ENCODE measurements at regions not wholly inside any gene's neighbourhood (a gene's known extent, or its start where the extent isn't known, plus 50 kb on each side); places are given as distances from the start of the nearest gene placed in this dataset.
A peak's percentile ranks its signal among the peaks of the same experiment; 100 is the strongest.

- no peaks in the 10 kb centered on the region for H3K36me3 ChIP-seq (replicated peaks in 1 of 2; ENCODE audit: control insufficient read depth in 1 of 2, insufficient read depth in 2 of 2, low read length in 1 of 2)
- WGBS (ENCODE audit: low lambda C conversion rate) = 24% methylated on average over 1 of the region's 1 CpG
These were observed 546.5 kb upstream of the ANO5 start for GRCh38 chr11:21646351-21646750.

GRCh38 chr11:21650961-21651360 lies 541.9 kb upstream of the ANO5 start:
- Histone ChIP-seq H3K79me2 (ENCODE audit: insufficient read depth) (no peaks in the 10 kb centered on the region), H4K20me1 (ENCODE audit: insufficient read depth) (no peaks in the 10 kb centered on the region), H3K9me2 (no peaks in the 10 kb centered on the region), H3K27ac (ENCODE audit: low read depth in 2 of 2, low read length in 1 of 2) (no peak overlapping the region), H3K9me3 (no peaks in the 10 kb centered on the region), H3F3A (replicated peaks; ENCODE audit: insufficient read depth) (no peaks in the 10 kb centered on the region), H3K9ac (no peak overlapping the region), H3K4me3 (ENCODE audit: low read depth in 2 of 2, low read length in 1 of 2) (no peak overlapping the region), H3K4me1 (ENCODE audit: control insufficient read depth in 1 of 2, insufficient read depth in 2 of 2, low read depth in 1 of 2, low read length in 1 of 2) (peaks cover 0 to 4% of the 10 kb centered on the region in 2 experiments; a peak in 2 of 4 replicates), H2AFZ (ENCODE audit: low read depth) (no peak overlapping the region), H3K36me3 (replicated peaks in 1 of 2; ENCODE audit: control insufficient read depth in 1 of 2, insufficient read depth in 2 of 2, low read length in 1 of 2) (no peaks in the 10 kb centered on the region), H3K4me2 (no peak overlapping the region), H3K27me3 (ENCODE audit: insufficient read depth) (no peaks in the 10 kb centered on the region)
- ChIA-PET POLR2A (no interaction called here), CTCF (no interaction called here)
- WGBS (ENCODE audit: low lambda C conversion rate) = 15% methylated on average over 1 of the region's 1 CpG
- no peak for DNase-seq
- TF ChIP-seq EZH2phosphoT487 (IDR thresholded peaks at IDR 0.05; ENCODE audit: borderline replicate concordance, low read depth) (no peak), NFIC (IDR thresholded peaks at IDR 0.05; ENCODE audit: borderline replicate concordance) (no peak), REST (IDR thresholded peaks at IDR 0.05; ENCODE audit: low read depth, low read length) (no peak)

More at GRCh38 chr11:21646351-21646750, 546.5 kb upstream of the ANO5 start:
- Histone ChIP-seq H3K4me3 (ENCODE audit: low read depth in 2 of 2, low read length in 1 of 2) (no peak overlapping the region), H3K27me3 (ENCODE audit: insufficient read depth) (no peaks in the 10 kb centered on the region), H2AFZ (ENCODE audit: low read depth) (no peak overlapping the region), H3K4me1 (ENCODE audit: control insufficient read depth in 1 of 2, insufficient read depth in 2 of 2, low read depth in 1 of 2, low read length in 1 of 2) (peaks cover 0 to under 1% of the 10 kb centered on the region in 2 experiments; a peak in 1 of 4 replicates), H3F3A (replicated peaks; ENCODE audit: insufficient read depth) (no peaks in the 10 kb centered on the region), H3K9me2 (no peaks in the 10 kb centered on the region), H3K9ac (no peak overlapping the region), H4K20me1 (ENCODE audit: insufficient read depth) (no peaks in the 10 kb centered on the region), H3K4me2 (no peak overlapping the region), H3K9me3 (no peaks in the 10 kb centered on the region), H3K79me2 (ENCODE audit: insufficient read depth) (no peaks in the 10 kb centered on the region), H3K27ac (ENCODE audit: low read depth in 2 of 2, low read length in 1 of 2) (no peak overlapping the region)
- no peak for DNase-seq
- peak; percentile 34; the same call in 1 of the 2 replicates for TF ChIP-seq GATA2 (CRISPR knock-in tag; IDR thresholded peaks at IDR 0.05)
- TF ChIP-seq USF1 (IDR thresholded peaks at IDR 0.05; ENCODE audit: borderline replicate concordance, low read depth) = no peak
- POLR2A ChIA-PET = no interaction called here
- CTCF ChIA-PET = no interaction called here

GRCh38 chr11:21653951-21654421 lies 538.9 kb upstream of the ANO5 start:
- POLR2A ChIA-PET = no interaction called here
- 0 out of 2 replicates have a peak, but pooled peaks have one; percentile 5 for TF ChIP-seq RAD21 (IDR thresholded peaks at IDR 0.05; ENCODE audit: low read length)
- peak; percentile 56 for TF ChIP-seq GATA2 (CRISPR knock-in tag; IDR thresholded peaks at IDR 0.05)
- TF ChIP-seq EP300 (IDR thresholded peaks at IDR 0.05; ENCODE audit: borderline replicate concordance in 1 of 2, low read depth in 1 of 2, low read length in 1 of 2) = peak in 1 of 2 experiments; percentile 31; a peak in 1 of 4 replicates
- no peak for TF ChIP-seq GABPA (IDR thresholded peaks at IDR 0.05; ENCODE audit: low read depth)
- no peak for TF ChIP-seq SMC3 (IDR thresholded peaks at IDR 0.05; ENCODE audit: low read depth, low read length)
- CTCF ChIA-PET = no interaction called here
- Histone ChIP-seq H2AFZ (ENCODE audit: low read depth) (no peak overlapping the region), H3K9me2 (no peaks in the 10 kb centered on the region), H3K27me3 (ENCODE audit: insufficient read depth) (no peaks in the 10 kb centered on the region), H3K4me3 (ENCODE audit: low read depth in 2 of 2, low read length in 1 of 2) (no peak overlapping the region), H3K36me3 (replicated peaks in 1 of 2; ENCODE audit: control insufficient read depth in 1 of 2, insufficient read depth in 2 of 2, low read length in 1 of 2) (no peaks in the 10 kb centered on the region), H3K9ac (no peak overlapping the region), H3K9me3 (no peaks in the 10 kb centered on the region), H3F3A (replicated peaks; ENCODE audit: insufficient read depth) (no peaks in the 10 kb centered on the region), H3K79me2 (ENCODE audit: insufficient read depth) (no peaks in the 10 kb centered on the region), H3K4me2 (no peak overlapping the region), H3K4me1 (ENCODE audit: control insufficient read depth in 1 of 2, insufficient read depth in 2 of 2, low read depth in 1 of 2, low read length in 1 of 2) (peaks cover 0 to 4% of the 10 kb centered on the region in 2 experiments; a peak in 2 of 4 replicates), H4K20me1 (ENCODE audit: insufficient read depth) (no peaks in the 10 kb centered on the region), H3K27ac (ENCODE audit: low read depth in 2 of 2, low read length in 1 of 2) (peak overlapping the region in 1 of 2 experiments; percentile 55; a peak in 2 of 4 replicates)
- WGBS (ENCODE audit: low lambda C conversion rate) = 11% methylated on average over 5 of the region's 5 CpGs
- no peak for DNase-seq
